NCI-H1694 treated with DMSO at 0.1 percent for 48 hours (cell line): ENCODE measurements at regions not wholly inside any gene's neighbourhood (a gene's known extent, or its start where the extent isn't known, plus 50 kb on each side); places are given as distances from the start of the nearest gene placed in this dataset.
"Not testable (repeated sequence)": the region's sequence is repeated elsewhere in the genome, so short reads cannot be mapped to it uniquely, and the experiment has no call there.

ENCODE experiments used
- DNase-seq: peaks from one replicate; lab custom pipeline; 2025; lab: John Stamatoyannopoulos, UW

DNA sequence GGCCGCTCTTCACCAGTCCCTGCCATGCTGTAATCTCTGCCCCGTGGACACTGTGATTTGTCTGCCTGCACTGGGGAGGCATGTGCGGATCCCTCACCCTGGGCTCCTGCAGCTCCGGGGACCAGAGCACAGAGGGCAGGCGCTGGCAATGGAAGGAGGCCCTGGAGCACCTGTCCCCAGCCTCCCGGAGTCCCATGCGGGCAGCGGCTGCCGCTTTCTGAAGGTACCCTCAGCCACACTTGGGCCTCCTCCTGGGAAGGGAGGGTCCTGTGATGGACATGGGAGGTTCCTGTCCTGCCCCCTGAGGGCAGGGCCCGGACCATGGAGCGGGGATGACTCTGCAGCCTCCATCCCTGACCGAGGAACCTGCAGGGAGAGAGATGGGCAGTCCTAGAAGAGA, 297.4 kb upstream of the SFSWAP start:
- DNase-seq: no peak

DNA sequence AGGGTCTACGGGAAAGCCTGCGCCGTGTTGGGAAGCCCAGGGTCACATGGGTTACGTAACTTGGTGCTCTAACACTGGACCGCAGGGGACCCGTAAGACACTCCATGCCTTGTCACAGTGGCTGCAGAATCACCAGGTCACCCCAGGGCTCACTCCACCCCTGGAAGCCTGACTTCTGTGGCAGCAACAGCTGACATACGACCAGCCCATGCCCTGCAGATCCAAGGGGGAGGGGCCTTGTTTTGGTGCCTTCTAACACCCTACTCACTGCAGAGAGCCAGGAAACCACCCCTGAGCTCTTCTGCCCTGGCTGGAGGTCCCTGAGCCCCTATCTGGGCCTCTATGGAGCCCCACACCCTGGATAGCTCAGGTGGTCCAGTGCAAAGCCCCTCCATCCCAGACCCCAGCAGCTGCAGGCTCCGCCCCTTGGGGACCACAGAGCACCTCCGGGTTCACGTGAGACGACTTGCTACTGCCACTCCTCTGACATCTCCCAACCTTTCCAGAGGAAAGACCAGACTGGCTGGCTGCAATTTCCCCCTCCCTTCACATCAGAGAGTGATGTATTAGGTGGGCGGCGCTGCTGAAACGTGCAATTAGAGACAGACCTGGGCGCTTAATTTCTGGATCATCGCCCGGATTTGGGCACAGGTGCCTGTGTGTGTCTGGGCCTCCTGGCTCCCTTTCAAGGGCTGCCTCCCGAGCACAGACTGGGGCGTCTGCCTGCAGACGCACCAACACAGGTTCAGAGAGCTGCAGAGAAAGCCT, 296.6 kb upstream of the SFSWAP start:
- DNase-seq: not testable (repeated sequence)

- DNase-seq: no peak
These were observed 295.1 kb upstream of the SFSWAP start for GRCh38 chr12:131415781-131416180.

DNA sequence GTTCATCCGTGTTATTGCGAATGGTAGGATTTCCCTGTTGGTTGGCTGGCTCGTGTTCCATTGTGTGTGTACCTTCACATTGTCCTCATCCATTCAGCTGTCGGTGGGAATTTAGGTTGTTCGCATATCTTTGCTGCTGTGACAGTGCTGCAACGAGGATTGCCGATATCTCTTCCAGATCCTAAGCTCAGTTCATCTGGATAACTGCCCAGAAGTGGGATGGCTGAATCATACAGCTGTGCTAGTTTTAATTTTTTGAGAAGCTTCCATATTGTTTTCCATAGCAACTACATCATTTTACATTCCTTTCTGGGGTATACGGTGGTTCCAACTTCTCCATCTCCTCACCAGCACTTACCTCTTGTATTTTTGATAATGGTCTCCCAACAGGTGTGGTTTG, 292.8 kb upstream of the SFSWAP start:
- DNase-seq: no peak

DNA sequence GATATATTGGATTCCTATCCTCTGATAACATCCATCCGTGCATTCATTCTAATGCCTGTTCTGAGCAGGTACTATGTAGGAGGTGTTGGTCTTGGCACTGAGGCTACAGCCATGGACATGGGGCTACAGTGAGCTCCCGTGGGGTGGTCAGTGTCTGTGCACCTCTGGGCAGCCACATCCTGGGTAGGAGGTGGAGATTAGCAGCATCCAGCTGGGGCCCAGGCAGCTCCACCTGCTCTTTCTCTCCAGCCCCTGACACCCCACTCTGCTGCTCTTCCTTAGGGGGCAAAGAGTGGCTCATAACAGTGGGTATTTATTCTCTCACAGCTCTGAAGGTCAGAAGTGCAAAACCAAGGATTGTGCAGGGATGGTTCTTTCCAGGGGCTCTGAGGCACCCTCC, 292.0 kb upstream of the SFSWAP start:
- no peak for DNase-seq

- DNase-seq: no peak
These were observed 289.9 kb upstream of the SFSWAP start for GRCh38 chr12:131420867-131421447.

GRCh38 chr12:131421509-131422186, 289.2 kb upstream of the SFSWAP start:
- DNase-seq: no peak

- DNase-seq: no peak
These were observed 288.7 kb upstream of the SFSWAP start for GRCh38 chr12:131422187-131422520.

- no peak for DNase-seq
These were observed 288.1 kb upstream of the SFSWAP start for GRCh38 chr12:131422744-131423143.

DNA sequence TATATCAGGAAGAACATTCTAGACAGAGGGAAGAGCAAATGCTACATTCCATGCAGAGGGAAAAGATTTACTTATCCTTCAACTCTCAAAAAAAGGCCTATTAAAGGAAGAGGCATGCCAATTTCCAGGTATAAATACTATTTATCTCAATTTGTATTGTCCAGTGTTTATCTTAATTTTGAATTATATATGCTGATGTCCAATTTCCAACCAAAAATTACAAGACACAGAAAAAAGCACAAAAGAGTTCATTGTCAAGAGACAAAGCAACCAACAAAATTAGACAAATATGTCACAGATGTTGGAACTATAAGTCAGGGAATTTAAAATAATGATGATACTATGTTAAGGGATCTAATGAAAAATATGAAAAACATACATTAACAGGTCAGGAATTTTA, 286.6 kb upstream of the SFSWAP start:
- DNase-seq: no peak

DNA sequence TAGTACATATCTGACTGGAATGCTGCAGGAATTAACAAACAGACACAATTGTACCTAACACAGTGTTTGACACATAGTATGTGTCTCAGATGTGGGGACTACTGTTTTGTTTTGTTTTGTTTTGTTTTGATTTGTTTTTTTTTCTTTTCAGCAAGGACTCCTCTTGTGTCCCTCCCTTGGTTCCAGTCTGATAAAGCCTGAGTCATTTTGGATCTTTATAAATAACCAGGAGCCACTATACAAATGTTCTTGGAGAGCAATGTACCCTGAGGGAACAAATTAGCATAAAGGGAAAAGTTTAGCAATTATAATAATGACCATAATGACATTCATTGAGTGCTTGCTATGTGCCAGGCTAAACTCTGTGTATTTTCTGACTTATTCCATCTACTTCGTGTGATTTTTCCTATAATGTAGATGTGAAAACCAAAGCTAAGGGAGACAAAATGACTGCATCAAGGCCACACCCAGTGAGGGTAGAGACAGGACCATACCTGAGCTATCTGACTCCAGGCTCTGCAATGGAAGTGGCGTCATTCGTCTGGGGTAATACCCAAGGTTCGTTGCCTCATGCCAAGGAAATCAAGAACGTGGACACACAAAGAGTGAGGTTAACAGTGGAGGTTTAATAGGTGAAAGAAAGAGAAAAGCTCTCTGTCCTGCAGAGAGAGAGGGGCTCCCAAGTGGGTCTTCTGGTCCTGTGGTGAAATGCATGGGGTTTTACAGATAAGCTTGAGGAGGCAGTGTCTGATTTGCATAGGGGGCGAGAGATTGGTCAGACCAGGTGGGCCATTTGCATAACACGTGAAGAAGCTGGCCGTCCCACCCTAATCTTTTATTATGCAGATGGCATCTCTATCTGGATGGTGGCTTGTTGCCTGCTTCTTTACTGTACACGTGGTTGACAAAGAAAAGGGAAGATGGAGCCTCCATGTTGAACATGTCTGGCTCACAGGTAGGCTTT, 285.5 kb upstream of the SFSWAP start:
- DNase-seq: no peak

DNA sequence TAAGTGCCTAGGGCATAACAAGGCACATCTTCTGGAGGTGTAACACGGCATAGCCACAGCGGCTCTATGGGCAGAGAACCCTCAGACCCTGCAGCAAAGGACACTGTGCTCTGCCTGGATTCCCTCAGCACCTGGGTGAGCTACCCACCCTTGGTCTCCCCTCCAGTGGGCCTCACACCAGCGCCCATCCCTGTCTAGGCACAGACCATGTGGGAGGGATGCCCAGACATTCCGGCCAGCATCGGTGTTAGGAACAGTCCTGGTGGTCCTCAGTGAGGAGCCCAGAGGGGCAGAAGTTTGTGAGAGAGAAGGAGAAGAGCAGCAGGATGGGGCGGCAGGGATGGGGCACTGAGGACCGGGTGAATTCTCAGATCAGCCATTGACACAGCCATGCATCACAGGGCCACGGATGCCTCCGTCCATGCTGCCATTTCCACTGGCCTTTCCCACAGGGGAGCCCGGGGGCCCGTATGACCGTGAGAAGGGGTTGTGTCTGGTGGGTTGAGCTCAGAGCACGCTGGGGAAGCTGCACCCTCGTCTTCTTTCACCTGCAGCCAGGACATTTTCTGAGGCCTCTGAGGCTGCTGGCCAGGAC, 282.7 kb upstream of the SFSWAP start:
- no peak for DNase-seq

DNA sequence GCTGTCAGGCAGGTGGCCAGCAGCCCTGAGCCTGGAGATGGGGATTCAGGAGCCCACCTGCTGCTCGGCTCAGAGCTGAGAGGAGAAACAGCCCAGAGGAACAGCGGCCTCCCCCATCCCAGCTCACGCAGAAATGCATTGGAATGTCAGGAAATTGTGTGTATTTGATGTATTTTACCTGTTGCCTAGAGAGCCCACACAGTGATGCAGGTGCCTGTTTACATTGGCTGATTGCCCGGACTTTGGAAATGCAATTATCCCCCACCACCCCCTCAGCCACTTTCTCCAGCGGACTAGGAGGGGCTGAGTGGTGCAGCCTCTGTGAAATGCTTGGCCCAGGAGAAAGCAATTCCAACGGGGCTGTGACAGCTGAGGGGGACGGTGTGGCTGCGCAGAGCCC, 281.7 kb upstream of the SFSWAP start:
- not testable (repeated sequence) for DNase-seq

DNA sequence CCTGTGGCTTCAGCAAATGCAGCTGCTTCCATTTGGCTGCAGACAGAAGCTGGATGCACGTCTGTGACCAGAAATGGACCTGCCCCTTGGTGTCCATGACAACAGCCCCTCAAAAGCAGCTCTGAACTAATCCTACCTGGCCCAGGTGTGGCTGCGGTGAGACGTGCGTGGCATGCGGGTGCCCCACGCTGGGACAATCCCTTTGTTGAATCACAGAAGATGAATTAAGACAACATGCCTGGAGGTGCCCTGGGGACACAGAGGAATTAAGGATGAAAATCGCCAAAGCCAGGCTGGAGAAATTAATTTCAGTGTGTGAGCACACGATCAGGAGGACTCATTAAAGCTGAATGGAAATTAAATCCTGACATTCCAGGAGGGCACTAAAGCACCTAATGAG, 281.2 kb upstream of the SFSWAP start:
- not testable (repeated sequence) for DNase-seq

DNA sequence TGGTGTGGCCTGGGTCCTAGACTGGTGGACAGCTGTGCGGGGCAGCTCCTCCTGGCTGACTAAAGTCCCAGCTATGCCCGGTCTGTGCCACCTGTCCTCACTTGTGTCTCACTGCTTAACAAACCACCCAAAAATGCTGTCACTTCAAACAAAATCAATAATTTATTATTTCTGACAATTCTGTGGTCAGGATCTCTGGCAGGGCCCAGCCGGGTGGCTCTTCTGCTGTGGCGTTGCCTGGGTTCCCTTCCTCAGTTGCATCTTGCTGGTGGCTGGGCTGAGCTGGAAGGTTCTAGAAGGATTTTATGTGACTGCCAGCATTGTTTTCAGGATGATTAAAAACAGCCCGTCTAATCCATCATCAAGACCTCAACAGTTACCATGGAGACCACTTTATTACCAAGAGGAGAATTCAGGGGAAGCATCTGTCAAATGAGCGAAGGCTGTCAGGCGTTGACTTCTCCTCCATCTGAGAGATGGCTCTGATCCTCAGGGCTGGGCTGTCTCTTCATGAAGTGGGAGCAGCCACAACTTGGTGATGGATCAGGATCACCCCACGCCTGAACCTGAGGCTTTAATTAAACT, 280.6 kb upstream of the SFSWAP start:
- DNase-seq: peak; percentile 20

- DNase-seq: not testable (repeated sequence)
These were observed 279.7 kb upstream of the SFSWAP start for GRCh38 chr12:131431126-131431655.

- DNase-seq: no peak
These were observed 278.2 kb upstream of the SFSWAP start for GRCh38 chr12:131432532-131433260.

- DNase-seq: no peak
These were observed 276.4 kb upstream of the SFSWAP start for GRCh38 chr12:131434208-131435125.

DNA sequence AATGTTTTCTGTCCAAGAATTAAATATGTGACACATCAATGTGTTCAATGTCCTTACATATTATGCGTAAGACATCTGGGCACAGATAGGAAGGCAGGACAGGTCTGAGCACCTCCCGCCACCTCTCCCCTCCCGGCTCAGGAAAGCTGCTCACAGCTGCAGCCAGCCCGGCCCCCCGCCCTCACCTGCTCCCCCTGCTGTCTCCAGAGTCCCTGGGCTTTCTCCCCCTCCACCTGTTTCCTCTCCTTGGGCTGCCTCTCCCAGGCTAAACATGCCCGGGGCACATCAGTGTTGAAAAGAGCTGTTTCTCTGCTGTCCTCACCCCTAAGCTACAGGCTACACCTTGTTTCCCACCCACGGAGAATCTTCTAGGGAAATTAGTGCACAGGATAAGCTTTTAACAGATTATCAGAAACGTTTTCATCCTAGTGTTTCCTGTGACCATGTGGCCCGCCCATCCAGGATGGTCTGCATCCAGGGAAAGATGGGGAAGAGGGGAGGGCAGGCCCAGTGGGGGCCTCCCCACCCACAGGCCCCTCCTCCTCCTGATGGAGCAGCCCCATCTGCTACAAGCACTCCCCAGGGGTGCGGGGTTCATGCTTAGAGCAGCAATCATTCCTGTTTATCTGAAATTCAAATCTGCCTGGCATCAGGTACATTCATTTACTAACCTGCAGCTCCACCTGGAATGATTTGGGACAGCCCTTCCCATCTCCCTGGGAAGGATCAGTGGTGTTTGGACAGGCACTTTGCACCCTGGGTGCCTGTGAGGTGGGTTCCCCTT, 273.8 kb upstream of the SFSWAP start:
- no peak for DNase-seq
